ENCODE measurements at regions not wholly inside any gene's neighbourhood (a gene's known extent, or its start where the extent isn't known, plus 50 kb on each side); places are given as distances from the start of the nearest gene placed in this dataset.

DNA sequence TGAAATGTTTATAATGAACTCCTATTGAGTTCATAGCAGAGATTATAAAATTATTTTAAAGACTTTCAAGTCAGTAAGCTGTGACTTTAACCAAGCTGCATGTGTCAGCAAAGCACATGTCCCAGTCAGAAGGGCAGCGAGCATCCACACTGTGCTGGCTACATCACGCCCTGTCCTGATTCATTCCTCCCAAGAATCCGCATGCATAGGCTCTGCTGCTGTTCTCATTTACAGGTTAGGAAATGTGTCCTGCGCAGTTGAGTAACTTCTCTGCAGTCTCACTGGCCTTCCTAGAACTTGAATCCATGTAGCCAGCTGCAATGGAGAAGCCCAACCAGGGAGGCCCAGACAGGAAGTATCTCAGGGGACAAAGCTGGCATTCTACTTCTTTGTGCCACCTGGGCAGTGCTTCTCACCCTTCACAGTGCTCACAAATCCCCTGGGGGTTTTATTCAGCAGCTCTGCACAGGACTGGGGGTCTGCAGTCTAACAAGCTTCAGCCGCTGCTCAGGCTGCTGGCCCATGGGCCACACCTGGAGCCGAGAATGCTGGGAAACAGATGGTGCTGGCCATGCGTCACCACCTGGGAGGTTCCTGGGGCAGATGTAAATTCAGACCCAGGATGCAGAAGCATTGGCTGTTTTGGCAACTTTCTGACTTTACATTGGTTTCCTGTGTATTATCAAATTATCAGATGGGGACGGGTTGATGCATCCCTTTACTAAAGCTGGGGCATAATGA lies 192.8 kb upstream of the GDF10 start:
- no peak for TF ChIP-seq CTCF (IDR thresholded peaks at IDR 0.05; ENCODE audit: unreplicated experiment in 3 of 3)
- Mint-ChIP-seq H3K9me3 (no peaks in the 10 kb centered on the region), H3K27ac (no peak overlapping the region), H3K4me3 (no peak overlapping the region), H3K27me3 (ENCODE audit: low read depth) (peaks cover 3% of the 10 kb centered on the region), H3K4me1 (peaks cover 50% of the 10 kb centered on the region), H3K36me3 (ENCODE audit: low read depth) (no peaks in the 10 kb centered on the region)

GRCh38 chr10:47109906-47110305 lies 190.1 kb upstream of the GDF10 start:
- H3K36me3 Mint-ChIP-seq (ENCODE audit: low read depth), result no peaks in the 10 kb centered on the region
- H3K27me3 Mint-ChIP-seq (ENCODE audit: low read depth), result no peaks in the 10 kb centered on the region
- H3K4me3 Mint-ChIP-seq, result no peak overlapping the region

GRCh38 chr10:47111329-47111862 lies 188.6 kb upstream of the GDF10 start:
- Mint-ChIP-seq H3K4me1 (peaks cover 37% of the 10 kb centered on the region), H3K4me3 (no peak overlapping the region), H3K9me3 (no peaks in the 10 kb centered on the region), H3K36me3 (ENCODE audit: low read depth) (no peaks in the 10 kb centered on the region), H3K27me3 (ENCODE audit: low read depth) (no peaks in the 10 kb centered on the region), H3K27ac (no peak overlapping the region)
- TF ChIP-seq CTCF (IDR thresholded peaks at IDR 0.05; ENCODE audit: unreplicated experiment in 3 of 3), result no peak

More at GRCh38 chr10:47109906-47110305, 190.1 kb upstream of the GDF10 start:
- no peaks in the 10 kb centered on the region for H3K9me3 Mint-ChIP-seq
- H3K27ac Mint-ChIP-seq, result peak overlapping the region in 2 of 3 experiments; percentile 69 to 83
- peaks cover 39% of the 10 kb centered on the region for H3K4me1 Mint-ChIP-seq
- TF ChIP-seq CTCF (IDR thresholded peaks at IDR 0.05; ENCODE audit: unreplicated experiment in 3 of 3), result no peak

- Mint-ChIP-seq H3K4me3 (no peak overlapping the region), H3K9me3 (no peaks in the 10 kb centered on the region), H3K36me3 (ENCODE audit: low read depth) (no peaks in the 10 kb centered on the region), H3K27me3 (ENCODE audit: low read depth) (no peaks in the 10 kb centered on the region), H3K4me1 (peaks cover 33% of the 10 kb centered on the region), H3K27ac (no peak overlapping the region)
- no peak for TF ChIP-seq CTCF (IDR thresholded peaks at IDR 0.05; ENCODE audit: unreplicated experiment in 3 of 3)
These were observed 187.4 kb upstream of the GDF10 start for GRCh38 chr10:47112612-47113011.

GRCh38 chr10:47113907-47114500 lies 186.0 kb upstream of the GDF10 start:
- no peak overlapping the region for H3K27ac Mint-ChIP-seq
- H3K36me3 Mint-ChIP-seq (ENCODE audit: low read depth), result no peaks in the 10 kb centered on the region
- no peak for TF ChIP-seq CTCF (IDR thresholded peaks at IDR 0.05; ENCODE audit: unreplicated experiment in 3 of 3)
- no peaks in the 10 kb centered on the region for H3K27me3 Mint-ChIP-seq (ENCODE audit: low read depth)
- peaks cover 21% of the 10 kb centered on the region for H3K4me1 Mint-ChIP-seq
- H3K4me3 Mint-ChIP-seq, result no peak overlapping the region
- H3K9me3 Mint-ChIP-seq, result no peaks in the 10 kb centered on the region
